BJ (cell line): ENCODE measurements at regions not wholly inside any gene's neighbourhood (a gene's known extent, or its start where the extent isn't known, plus 50 kb on each side); places are given as distances from the start of the nearest gene placed in this dataset.

Experiments used
- CTCF ChIA-PET: fragments of 350-600 bp; formaldehyde crosslinking; extraction: SDS; loops from one replicate; lab custom pipeline; 2021; ENCODE audit warnings: antibody characterized with exemption, inconsistent platforms; lab: Yijun Ruan, JAX
- POLR2A ChIA-PET: fragments of 300-600 bp; sonication (Branson Sonifier 250); formaldehyde crosslinking; extraction: SDS; loops from one replicate; lab custom pipeline; 2021; ENCODE audit warnings: antibody characterized with exemption; lab: Charles Lee
- DNase-seq: peaks from one replicate; pipeline ENCODE4 v3.0.0-alpha.2; 2011; ENCODE audit warnings: low read depth
- H3K27me3 ChIP-seq: 2 replicates; pipeline ENCODE4 v1.6.0; 2011; ENCODE audit warnings: low read length; ENCODE audit not compliant: control insufficient read depth, insufficient read depth
- H3K36me3 ChIP-seq: 2 replicates; pipeline ENCODE4 v1.5.1; 2011; ENCODE audit warnings: low read length; ENCODE audit not compliant: control insufficient read depth, insufficient read depth
- H3K4me3 ChIP-seq: 2 replicates; pipeline ENCODE4 v1.5.1; 2011; ENCODE audit warnings: low read depth, mild to moderate bottlenecking, control low read depth, low read length
- TF ChIP-seq, protein P1 (sequence below): IDR thresholded peaks from 2 replicates; pipeline ENCODE4 v1.5.1; 2011; ENCODE audit warnings: low read depth, mild to moderate bottlenecking, control low read depth, inconsistent platforms, low read length, moderate library complexity; ENCODE audit not compliant: insufficient read depth

DNA sequence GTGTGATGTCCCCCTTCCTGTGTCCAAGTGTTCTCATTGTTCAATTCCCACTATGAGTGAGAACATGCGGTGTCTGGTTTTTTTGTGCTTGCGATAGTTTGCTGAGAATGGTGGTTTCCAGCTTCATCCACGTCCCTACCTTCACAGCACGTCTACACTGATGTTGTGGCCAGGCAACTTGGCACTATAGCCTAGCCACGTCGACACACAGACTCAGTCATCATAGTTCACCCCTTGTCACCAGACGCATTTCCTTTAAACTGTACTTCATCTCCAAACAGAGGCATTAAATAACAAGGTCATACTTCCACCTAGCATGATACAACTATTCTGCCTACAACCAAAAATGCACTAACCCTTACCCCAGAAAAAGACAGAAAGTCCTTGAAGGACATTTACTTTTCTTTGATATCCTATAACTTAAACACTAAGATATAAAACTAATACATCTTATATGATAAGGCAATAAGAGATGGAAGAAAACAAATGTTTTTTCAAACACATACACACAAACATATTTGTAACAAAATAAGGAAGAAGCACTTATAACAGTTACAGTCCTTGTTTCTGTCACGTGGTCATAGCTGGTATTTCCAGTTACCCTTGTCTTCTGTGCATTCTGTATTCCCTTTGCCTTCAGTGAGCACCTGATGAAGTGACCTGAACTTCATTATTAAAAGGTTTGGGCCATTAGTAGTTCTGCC lies 121.4 kb downstream of the KLF13 start:
- POLR2A ChIA-PET, result no interaction called here
- Histone ChIP-seq H3K4me3 (no peak overlapping the region), H3K36me3 (no peaks in the 10 kb centered on the region), H3K27me3 (no peaks in the 10 kb centered on the region)
- TF ChIP-seq, protein P1, sequence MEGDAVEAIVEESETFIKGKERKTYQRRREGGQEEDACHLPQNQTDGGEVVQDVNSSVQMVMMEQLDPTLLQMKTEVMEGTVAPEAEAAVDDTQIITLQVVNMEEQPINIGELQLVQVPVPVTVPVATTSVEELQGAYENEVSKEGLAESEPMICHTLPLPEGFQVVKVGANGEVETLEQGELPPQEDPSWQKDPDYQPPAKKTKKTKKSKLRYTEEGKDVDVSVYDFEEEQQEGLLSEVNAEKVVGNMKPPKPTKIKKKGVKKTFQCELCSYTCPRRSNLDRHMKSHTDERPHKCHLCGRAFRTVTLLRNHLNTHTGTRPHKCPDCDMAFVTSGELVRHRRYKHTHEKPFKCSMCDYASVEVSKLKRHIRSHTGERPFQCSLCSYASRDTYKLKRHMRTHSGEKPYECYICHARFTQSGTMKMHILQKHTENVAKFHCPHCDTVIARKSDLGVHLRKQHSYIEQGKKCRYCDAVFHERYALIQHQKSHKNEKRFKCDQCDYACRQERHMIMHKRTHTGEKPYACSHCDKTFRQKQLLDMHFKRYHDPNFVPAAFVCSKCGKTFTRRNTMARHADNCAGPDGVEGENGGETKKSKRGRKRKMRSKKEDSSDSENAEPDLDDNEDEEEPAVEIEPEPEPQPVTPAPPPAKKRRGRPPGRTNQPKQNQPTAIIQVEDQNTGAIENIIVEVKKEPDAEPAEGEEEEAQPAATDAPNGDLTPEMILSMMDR, result no peak
- CTCF ChIA-PET, result no interaction called here
- no peak for DNase-seq

DNA sequence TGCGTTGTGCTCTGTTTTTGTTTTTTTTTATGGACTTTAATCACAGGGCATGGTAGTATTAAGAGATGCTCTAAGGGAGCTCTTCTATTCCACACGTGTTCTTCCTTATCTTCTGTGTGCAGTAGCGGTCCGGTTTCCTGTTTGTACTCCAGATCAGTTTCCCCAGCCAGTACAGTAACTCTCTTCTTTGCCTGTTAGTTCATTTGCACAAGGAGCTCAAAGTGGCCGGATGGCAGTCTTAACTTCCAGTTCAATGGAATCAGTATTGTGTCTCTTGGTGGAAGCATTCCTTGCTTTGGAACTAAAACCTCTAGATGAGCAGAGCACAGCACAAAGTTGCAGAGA lies 122.0 kb downstream of the KLF13 start:
- ChIA-PET CTCF (no interaction called here), POLR2A (no interaction called here)
- TF ChIP-seq, protein P1, result no peak
- DNase-seq, result no peak
- H3K4me3 ChIP-seq, result no peak overlapping the region
- H3K36me3 ChIP-seq, result no peaks in the 10 kb centered on the region
- H3K27me3 ChIP-seq, result no peaks in the 10 kb centered on the region

DNA sequence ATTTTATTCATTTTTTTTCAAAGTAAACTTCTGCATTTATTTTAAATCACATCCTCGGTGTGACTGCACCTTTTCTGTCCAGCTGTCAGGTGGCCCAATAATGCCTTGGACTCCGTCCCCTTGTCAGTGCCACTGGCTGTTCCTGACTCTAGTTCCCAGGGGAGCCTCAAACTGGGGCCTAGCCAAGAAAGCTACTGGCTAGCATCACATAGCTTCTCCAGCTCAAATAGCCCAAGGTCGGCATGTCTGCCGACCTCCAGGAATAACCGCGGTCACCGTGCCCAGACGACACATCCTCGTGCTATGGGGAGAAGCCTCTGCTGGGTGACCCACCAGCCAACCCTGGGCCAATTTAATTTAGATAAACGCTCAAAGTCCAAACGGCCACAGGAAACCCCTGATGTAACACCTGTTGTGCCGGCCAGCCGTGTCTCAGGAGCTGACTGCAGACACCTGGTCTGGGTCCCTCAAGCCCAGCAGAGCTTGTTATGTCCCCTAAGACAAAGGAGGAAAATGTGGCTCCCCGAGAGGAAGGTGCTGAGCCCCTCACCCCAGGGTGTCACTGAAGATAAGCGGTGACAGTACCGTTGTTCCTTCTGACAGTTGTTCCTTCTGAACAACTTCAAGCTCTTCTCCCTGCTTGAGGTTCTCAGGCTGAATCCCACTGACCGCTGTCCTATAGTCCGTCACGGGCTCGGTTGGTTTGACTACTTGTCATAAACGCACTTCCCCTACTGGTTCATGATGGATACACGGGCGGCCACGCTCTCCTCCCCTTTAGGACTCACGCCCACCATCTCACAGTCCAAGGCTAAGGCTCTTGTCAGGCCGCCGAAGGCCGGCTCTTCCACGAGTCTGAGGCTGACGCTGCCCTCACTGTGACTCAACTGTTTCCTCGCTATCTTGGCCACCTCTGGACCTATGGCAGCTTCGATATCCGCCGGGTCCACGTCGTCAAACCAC lies 126.2 kb downstream of the KLF13 start:
- no peak for DNase-seq
- H3K36me3 ChIP-seq, result no peaks in the 10 kb centered on the region
- CTCF ChIA-PET, result interaction anchor here (0.7 to 2.0 kb wide), 3 partner anchors 9 to 18 kb away, joined by 3 to 5 read pairs (median 3); no protein-coding TSS in a partner anchor
- no peak overlapping the region for H3K4me3 ChIP-seq
- H3K27me3 ChIP-seq, result no peaks in the 10 kb centered on the region
- POLR2A ChIA-PET, result interaction anchor here (0.7 kb wide), 1 partner anchor 429 kb away, joined by 5 read pairs; no protein-coding TSS in a partner anchor
- TF ChIP-seq, protein P1, result no peak

DNA sequence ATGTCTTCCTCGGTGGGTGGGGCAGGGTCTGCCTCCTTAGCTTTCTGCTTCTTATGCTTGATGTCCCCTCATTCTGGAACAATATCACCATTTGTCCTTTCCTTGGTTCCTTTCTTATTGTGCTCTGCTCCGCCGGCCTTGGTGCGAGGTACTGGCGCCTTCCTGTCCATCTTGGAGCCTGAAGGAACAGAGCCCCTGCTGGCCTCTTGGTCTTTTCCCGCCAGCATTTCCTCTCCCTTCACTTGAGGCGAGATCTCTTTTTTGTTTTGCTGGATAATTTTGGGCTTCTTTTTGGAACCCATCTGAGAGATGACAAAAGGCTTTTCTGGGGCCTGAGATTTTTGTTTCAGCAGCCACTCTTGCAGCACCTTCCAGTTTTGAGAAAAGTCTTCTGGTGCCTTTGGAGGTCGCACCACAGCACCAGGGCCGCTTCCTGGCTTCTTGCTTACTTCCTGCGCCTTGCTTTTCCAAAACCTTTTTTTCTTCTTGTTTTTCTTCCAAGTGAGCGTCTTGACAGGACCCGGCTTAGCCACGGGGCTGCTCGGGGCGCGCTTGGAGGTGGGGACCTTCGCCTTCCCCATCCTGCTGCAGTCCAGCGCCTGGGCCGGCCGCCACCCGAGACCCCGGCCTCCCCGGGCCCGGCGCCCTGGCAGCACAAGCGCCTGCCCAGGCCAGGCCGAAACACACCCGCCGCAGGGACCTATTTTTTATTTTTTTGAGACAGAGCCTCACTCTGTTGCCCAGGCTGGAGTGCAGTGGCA lies 127.1 kb downstream of the KLF13 start:
- H3K36me3 ChIP-seq, result no peaks in the 10 kb centered on the region
- ChIA-PET POLR2A (no interaction called here), CTCF (no interaction called here)
- no peak for DNase-seq
- TF ChIP-seq, protein P1, result no peak
- H3K4me3 ChIP-seq, result no peak overlapping the region
- H3K27me3 ChIP-seq, result no peaks in the 10 kb centered on the region

DNA sequence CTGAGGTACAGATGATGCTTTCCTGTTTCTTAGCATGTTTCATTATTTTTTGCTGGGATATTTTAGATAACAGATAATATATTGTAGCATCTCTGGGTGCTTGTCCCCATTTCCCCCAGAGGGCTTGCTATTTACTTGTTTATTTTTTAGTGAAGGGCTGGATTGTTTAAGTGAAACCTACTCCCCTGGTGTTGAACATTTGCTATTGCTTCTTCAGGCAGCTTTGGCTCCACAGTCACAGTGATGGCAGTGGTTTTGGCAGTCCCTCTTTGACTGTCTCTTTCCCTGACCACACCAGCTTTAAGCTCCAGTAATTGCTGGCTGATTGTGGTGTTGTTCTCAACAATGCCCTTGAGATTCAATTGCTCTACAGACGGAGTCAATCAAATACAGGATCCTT lies 128.9 kb downstream of the KLF13 start:
- no peak overlapping the region for H3K4me3 ChIP-seq
- no peak for DNase-seq
- CTCF ChIA-PET, result interaction anchor here (0.6 to 1.3 kb wide), 2 partner anchors 17 to 33 kb away, joined by 3 read pairs; no protein-coding TSS in a partner anchor
- H3K27me3 ChIP-seq, result no peaks in the 10 kb centered on the region
- POLR2A ChIA-PET, result no interaction called here
- TF ChIP-seq, protein P1, result no peak
- H3K36me3 ChIP-seq, result no peaks in the 10 kb centered on the region
